Activated CD4-positive, alpha-beta T cell treated with anti-CD3 and anti-CD28 coated beads for 4 hours (primary cell): ENCODE measurements at regions not wholly inside any gene's neighbourhood (a gene's known extent, or its start where the extent isn't known, plus 50 kb on each side); places are given as distances from the start of the nearest gene placed in this dataset.

ENCODE experiments used
- DNase-seq, 2 donors: peaks; one replicate each; pipeline ENCODE4 v3.0.0-alpha.2; 2020

DNA sequence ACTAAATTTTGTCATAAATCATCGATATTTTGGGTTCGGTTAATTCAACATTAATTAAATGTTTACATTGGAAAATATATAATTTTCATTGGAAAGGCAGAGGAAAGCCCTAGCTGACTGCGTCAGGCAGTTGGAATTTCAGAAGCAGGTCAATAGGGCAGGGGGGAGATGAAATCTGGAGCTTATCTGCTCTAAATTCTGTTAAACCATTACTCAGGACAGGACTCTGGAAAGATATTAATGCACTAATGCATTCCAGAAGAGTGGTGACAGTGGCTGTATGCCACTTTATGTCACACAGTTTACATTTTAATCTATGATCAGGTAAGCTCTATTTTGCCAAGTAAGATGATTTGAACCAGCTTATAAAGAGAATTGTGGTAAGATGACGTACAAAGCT lies 153.0 kb upstream of the B3GALT2 start:
- no peak for DNase-seq

DNA sequence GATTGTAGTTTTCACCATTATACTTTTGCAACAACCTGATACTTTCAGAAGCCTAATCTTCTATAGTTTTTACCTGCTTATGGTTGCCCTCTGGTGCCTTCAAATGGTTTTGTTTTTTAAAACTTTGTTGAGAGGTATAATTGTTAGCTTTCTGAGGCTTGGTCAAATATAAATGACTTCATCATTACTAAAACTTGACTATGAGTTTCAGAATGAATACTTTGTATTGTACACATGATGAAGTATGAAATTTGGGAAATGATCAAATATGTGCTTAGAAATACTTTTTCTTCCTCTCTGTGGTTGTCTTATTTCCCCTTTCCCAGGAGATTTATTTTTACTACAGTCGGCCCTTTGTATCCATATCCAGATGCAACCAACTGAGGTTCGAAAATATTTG lies 151.8 kb upstream of the B3GALT2 start:
- DNase-seq: no peak

DNA sequence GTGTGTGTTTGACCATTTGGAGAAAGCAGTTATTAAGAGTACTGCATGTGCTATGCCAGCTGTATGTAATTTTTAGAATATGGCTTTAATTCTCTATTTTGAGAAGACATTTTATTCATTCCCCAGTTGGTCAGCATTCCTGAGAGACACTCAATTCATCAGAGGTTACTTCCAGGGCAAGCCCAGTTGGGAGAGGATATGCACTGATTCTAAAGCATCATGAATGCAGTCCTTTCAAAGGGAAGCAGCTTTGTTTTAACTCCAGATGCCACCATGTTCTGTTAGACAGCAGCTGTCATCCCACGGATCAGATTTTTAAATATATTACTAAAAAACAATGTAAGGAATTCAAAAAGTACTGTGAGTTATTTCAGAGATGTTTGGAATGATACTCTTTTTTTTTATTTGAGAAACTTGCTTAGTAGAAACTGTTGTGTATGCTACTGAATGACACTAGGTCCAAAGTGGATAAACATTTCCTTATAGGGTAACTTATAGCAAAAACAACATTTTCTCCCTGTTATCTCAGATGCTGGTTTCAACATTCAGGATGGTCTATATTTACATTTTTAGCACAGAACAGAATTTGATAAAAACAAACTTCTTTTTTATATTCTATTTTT lies 149.5 kb upstream of the B3GALT2 start:
- DNase-seq: no peak

DNA sequence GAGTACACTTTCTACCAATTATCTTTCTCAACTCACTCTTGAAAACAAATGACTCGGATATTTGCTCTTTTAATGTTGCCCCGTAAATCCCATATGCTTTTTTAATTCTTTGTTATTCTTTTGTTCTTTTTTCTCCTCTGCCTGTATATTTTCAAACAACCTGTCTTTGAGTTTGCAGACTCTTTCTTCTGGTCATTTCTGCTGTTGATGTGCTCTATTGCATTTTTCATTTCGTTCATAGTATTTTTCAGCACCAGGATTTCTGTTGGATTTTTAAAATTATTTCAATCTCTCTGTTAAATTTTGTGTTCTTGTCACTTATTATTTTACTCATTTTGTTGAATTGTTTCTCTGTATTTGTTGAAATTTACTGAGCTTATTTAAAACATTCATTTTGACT lies 146.8 kb upstream of the B3GALT2 start:
- no peak for DNase-seq

DNA sequence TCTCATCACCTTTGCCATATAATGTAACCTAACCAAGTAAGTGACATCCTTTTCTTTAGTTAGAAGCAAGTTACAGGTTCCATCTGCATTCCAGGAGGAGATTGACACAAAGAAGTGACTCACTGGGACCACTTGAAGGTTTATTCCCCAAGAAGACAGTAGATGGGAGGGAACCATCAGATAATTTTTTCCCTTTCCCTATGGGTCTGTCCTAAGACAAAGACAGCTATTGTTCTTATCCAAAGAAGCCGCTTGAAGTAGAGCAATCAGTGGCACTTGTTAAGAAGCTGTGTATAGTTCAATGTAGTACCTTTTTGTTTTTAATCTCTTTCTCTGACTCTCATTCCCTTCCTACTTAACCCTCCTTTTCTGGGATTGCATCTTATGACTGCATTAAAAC lies 139.9 kb upstream of the B3GALT2 start:
- DNase-seq: no peak

DNA sequence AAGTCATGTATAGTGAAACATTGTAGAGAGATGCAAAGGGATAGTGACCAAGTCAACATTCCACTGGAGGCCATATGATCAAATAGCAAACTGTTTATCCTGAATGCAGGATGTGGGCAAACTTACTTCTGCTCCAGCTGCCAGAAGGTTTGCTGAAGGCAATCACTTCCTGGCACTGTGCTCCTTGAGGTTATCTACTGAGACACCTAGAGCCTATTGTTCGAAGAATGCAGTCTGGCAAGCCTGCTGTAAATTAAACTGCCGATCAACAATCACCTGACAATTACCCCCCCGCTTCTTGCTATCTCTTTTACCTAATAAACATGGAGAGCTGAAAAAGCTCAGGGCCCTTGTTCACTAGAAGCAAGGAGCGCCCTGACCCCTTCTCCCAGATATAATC lies 139.4 kb upstream of the B3GALT2 start:
- no peak for DNase-seq

DNA sequence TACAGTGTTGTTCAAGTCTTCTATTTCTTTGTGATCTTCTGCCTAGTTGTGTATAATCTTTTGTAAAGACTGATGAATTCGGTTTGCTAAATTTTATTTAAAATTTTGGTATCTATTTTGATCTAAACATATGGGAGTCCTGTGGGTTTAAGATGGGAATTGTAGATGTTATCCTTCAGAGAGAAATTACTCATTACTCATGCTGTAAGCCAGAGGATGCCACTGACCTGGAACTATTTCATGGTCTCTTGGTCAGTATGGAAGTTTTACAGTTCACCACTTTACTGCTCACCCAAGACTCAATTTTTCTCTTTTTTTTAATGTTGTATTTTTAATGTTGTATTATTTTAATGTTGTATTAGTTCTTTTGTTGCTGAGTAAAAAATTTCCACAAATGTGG lies 138.6 kb upstream of the B3GALT2 start:
- DNase-seq: no peak

DNA sequence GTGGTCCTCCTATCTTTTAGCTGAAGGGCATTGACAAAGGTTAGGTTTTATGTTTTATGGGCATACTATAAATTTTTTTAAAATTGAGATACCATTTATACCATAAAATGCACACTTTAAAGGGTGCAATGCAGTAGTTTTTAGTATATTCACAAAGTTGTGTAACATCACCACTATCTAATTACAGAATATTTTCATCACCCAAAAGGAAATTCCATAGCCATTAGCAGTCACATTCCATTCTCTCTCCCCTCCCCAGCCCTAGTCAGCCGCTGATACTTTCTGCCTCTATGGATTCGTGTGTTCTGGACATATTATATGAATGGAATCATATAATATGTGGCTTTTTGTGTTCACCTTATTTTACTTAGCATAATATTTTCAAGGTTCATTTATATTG lies 135.8 kb upstream of the B3GALT2 start:
- DNase-seq: no peak

DNA sequence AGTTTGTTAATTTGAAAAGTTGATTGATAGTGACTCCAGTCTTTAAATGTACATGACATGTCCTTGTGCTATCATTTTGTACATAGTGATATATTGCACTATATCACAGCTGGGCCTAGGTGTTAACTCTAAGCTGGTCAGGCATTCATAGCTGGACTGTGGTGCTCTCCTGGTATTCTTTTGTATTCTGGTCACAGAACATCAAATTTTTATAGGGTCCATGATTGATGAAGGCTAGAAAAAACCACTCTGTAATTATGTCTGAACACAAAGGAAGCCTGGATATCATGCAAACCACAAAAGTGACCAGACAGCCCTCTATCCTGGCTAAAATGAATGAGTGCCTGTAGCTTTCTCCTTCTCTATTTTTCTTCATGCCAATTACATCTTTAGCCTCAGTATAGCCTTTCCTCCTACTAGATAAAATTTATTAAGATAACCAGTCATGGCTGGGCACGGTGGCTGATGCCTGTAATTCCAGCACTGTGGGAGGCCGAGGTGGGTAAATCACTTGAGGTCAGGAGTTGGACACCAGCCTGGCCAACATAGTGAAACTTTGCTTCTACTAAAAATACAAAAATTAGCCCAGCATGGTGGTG lies 134.9 kb upstream of the B3GALT2 start:
- DNase-seq: no peak

DNA sequence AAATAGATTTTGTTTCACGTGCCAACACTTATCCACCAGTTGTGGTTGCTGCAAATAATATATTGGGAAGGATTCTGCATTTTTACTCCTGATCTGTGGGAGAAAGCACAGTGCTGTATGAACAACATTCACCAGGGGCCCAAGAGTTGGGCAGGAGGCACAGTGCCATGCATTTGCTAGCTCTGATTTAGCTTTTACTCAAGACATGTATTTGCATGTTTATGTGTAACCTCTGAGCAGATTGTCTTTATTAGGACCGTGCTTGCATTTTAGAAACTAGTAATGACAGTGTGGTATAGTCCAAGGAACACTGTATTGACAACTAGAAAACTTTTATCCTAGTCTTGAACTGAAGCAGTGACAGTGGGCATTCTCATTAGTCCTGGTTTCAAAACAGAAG lies 133.9 kb upstream of the B3GALT2 start:
- no peak for DNase-seq

DNA sequence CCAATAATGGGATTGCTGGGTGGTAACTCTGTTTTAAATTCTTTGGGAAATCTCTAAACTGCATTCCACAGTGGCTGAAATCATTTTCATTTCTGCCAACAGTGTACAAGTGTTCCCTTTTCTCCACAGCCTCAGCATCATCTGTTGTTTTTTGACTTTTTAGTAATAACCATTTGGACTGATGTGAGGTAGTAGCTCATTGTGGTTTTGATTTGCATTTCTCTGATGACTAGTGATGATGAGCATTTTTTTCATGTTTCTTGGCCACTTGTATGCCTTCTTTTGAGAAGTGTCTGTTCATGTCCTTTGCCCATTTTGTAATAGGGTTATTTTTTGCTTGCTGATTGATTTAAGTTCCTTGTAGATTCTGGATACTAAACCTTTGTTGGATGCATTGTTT lies 131.9 kb upstream of the B3GALT2 start:
- DNase-seq: no peak

DNA sequence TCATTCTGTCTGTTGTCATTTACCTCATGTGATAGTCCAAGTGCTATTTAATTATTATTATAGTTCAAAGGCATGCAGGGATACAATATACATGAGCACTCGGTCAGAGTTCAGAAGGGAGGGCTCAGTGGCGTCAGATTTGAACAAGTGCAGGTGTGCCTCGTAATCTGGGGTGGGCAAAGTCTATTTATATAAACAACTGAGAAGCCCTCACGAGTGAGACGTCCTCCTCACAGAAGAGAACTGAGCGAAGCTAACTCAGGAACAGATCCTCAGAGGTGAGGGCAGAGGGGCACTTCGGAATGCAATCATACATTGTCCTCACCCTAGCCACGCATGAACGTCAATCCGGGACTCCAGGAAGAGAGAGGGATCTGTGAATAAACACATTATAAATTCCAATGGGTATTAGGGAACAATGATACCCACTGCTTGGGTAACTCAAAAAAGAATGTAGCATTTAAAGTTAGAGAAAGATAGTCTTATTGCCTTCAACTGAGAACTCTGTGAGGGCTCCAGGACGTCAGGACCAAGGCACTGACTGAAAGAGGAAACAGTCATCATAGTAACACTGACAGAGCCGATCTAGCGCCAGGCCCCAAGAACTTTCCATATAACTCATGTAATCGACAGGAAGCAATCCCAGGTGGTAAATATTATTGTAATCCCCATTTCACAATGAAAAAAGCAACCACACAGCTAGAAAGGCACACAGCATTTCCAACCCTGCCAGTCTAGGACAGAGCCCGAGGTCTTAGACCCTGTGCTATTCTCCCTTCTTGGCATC lies 127.1 kb upstream of the B3GALT2 start:
- no peak for DNase-seq

DNA sequence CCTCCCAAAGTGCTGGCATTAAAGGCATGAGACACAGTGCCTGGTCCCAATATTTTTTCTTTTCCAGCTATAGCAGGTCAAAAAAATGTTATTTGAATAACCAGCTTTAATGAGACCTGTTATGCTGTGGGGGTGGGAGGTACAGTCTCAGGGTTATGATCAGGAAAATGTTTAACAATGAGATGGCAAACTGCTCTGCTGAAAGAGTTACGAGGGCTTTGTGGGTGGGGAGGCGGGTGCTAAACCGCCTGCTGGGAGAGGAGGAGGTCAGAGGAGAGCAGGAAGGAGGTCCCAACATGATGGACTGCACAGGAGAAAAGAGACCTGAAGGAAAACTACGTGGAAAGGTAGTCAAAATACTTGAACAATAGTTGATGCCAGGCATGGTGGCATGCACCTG lies 126.0 kb upstream of the B3GALT2 start:
- no peak for DNase-seq

DNA sequence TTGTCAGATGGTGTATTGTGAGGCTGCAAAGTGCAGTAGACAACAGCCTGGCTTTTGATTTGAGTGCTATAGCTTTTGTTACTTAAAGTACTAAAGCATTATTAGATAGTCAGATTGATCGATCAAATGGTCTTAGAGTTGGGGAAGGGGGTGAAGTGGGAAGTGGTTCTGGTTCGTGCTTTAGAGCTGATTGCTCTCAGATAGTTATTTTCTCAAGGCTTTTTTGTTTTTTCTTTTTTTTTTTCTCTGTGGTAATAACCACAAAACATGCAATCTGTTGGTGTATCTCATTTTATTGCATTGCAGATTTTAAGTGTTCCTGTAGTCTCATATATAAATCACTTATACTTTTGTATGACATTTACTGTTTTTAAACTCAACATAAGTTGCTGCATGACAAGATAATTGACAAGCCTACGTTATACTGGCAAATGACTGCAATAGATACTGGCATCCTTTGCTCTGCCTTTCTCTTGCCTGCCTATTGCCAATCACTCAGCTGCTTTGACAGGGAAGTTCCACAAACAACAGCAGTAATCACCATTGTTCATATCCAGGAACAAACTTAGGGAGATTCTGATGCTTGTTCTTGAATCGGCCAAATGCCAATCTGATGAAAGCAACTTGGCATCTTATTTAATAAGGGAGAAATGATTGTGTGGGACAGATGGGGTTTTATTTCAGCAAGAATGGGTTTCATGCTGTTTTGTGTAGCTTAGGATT lies 125.0 kb upstream of the B3GALT2 start:
- DNase-seq: no peak

DNA sequence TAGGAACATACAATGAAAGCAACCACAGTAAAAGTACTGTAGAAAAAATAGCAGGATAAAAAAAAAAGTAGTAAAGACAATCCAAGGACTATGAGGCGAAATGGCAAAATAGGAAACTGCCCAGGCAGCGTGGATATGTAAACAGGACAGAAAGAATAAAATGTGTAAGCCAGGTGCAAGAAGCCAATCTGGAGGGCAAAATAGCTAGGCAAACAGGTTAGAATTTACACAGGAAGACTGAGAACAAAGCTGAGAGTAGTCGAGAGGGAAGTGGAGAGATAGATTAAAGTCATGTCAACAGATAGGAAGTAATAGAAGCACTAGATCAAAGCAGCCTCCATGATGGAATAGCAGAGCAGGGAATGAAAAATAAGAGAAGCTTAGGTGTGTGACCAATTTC lies 124.2 kb upstream of the B3GALT2 start:
- DNase-seq: no peak

DNA sequence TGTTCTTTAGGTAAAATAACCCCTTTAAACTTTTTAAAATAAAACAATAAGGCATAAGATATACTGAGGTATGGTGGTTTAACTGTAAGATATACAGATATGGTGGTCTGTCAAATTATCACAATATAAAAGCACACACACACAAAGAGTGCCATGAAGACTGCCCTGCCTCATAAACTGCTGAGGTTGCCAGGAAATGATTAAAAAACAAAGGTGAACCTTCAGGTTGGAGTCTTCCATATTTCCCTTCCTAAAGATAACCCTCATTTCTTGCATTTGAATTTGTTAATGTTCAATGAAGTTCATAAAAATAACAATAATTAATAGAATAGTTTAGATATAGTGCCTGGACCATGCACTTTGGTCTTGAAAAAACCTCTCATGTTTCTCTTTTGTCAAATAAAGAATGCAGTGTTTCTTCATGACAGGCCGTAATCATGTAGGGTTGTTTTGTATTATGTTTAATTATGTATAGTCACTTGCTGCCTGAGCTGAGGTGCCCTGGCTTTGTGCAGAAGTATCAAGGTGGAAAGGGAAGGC lies 123.6 kb upstream of the B3GALT2 start:
- no peak for DNase-seq

DNA sequence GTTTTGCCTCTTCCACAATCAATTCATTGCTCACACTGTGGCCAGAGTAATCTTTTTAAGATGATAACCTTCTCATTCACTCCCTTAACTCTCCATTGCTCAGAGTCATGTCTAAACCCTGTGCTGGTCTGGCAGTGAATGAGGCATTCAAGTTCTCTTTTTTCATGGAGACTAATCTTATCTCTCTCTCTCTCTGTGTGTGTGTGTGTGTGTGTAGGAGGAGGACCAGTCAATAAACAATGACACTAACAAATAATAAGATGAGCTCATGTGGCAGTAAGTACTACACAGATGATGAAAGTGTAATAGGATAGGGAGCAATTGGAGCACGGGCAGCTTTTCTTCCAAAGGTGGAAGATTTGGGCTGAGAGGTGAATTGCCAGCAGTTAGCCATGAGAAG lies 122.0 kb upstream of the B3GALT2 start:
- DNase-seq: no peak

DNA sequence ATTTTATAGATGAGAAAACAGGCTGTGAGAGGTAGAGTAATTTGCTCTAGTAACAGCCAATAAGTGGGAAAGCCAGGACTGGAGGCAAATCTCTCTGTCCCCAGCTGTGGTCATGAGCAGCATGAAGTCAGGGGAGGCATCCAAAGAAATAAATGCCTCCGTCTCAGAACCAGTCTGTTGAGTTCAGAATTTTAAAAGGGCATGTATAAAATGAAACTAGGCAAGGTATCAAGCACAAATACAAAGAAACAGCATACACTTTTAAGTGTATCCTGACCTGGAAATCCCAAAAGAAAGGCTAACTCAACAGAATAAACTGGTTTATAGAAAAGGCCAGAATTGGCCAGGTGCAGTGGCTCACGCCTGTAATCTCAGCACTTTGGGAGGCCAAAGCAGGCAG lies 120.0 kb upstream of the B3GALT2 start:
- DNase-seq: no peak
